ENCODE measurements at regions not wholly inside any gene's neighbourhood (a gene's known extent, or its start where the extent isn't known, plus 50 kb on each side); places are given as distances from the start of the nearest gene placed in this dataset.
"Not testable (repeated sequence)": the region's sequence is repeated elsewhere in the genome, so short reads cannot be mapped to it uniquely, and the experiment has no call there.

GRCh38 chr10:11691319-11691755 is 50.8 kb upstream of the ECHDC3 start:
- DNase-seq (no peak), ATAC-seq (no peak)
- intact Hi-C loops (cut with DNase I, micrococcal nuclease): no loop called here

GRCh38 chr10:11689945-11690736 is 52.0 kb upstream of the ECHDC3 start:
- no peak for ATAC-seq
- intact Hi-C loops (cut with DNase I, micrococcal nuclease): no loop called here
- DNase-seq: no peak

GRCh38 chr10:11688448-11688795 is 53.8 kb upstream of the ECHDC3 start:
- intact Hi-C loops (cut with DNase I, micrococcal nuclease); ATAC-seq; DNase-seq: not testable (repeated sequence)

GRCh38 chr10:11687779-11688447 is 54.3 kb upstream of the ECHDC3 start:
- DNase-seq (peak in 1 of 2 donors; percentile 35), ATAC-seq (no peak)
- intact Hi-C loops (cut with DNase I, micrococcal nuclease): no loop called here

GRCh38 chr10:11687357-11687771 is 54.8 kb upstream of the ECHDC3 start:
- DNase-seq (no peak), ATAC-seq (no peak)
- intact Hi-C loops (cut with DNase I, micrococcal nuclease): no loop called here

- ATAC-seq: peak; percentile 62
- intact Hi-C loops (cut with DNase I, micrococcal nuclease): no loop called here
These were observed 56.4 kb upstream of the ECHDC3 start for GRCh38 chr10:11685787-11686218.

GRCh38 chr10:11684717-11685645 is 57.2 kb upstream of the ECHDC3 start:
- peak; percentile 72 to 78 for DNase-seq
- ATAC-seq: peak; percentile 69
- intact Hi-C loops (cut with DNase I, micrococcal nuclease): no loop called here

More at GRCh38 chr10:11685787-11686218, 56.4 kb upstream of the ECHDC3 start:
- peak; percentile 86 to 92 for DNase-seq

GRCh38 chr10:11684341-11684716 is 57.9 kb upstream of the ECHDC3 start:
- DNase-seq; intact Hi-C loops (cut with DNase I, micrococcal nuclease); ATAC-seq: not testable (repeated sequence)

- intact Hi-C loops (cut with DNase I, micrococcal nuclease): no loop called here
- DNase-seq (peak; percentile 64 to 67), ATAC-seq (peak; percentile 74)
These were observed 58.5 kb upstream of the ECHDC3 start for GRCh38 chr10:11683529-11684320.

- intact Hi-C loops (cut with DNase I, micrococcal nuclease): no loop called here
- peak; percentile 12 for ATAC-seq
- DNase-seq: no peak
These were observed 59.3 kb upstream of the ECHDC3 start for GRCh38 chr10:11682851-11683250.

GRCh38 chr10:11682267-11682683 is 59.9 kb upstream of the ECHDC3 start:
- intact Hi-C loops (cut with DNase I, micrococcal nuclease): no loop called here
- DNase-seq (no peak), ATAC-seq (no peak)

- DNase-seq: no peak
- intact Hi-C loops (cut with DNase I, micrococcal nuclease): no loop called here
- no peak for ATAC-seq
These were observed 61.7 kb upstream of the ECHDC3 start for GRCh38 chr10:11680496-11680895.

- DNase-seq (no peak), ATAC-seq (no peak)
- intact Hi-C loops (cut with DNase I, micrococcal nuclease): no loop called here
These were observed 62.2 kb upstream of the ECHDC3 start for GRCh38 chr10:11679946-11680345.

GRCh38 chr10:11678074-11678793 is 63.9 kb upstream of the ECHDC3 start:
- peak in 1 of 2 donors; percentile 56 for DNase-seq
- no peak for ATAC-seq
- intact Hi-C loops (cut with DNase I, micrococcal nuclease): no loop called here

- ATAC-seq: no peak
- intact Hi-C loops (cut with DNase I, micrococcal nuclease): no loop called here
- no peak for DNase-seq
These were observed 64.7 kb upstream of the ECHDC3 start for GRCh38 chr10:11677480-11677879.

GRCh38 chr10:11673346-11674280 is 62.2 kb upstream of the USP6NL start:
- intact Hi-C loops (cut with DNase I, micrococcal nuclease): no loop called here
- DNase-seq: no peak
- no peak for ATAC-seq

- DNase-seq (no peak), ATAC-seq (no peak)
- intact Hi-C loops (cut with DNase I, micrococcal nuclease): no loop called here
These were observed 61.4 kb upstream of the USP6NL start for GRCh38 chr10:11672836-11673235.

Data from left colon (tissue), 2 donors.